HCT116 (cell line): ENCODE measurements at regions not wholly inside any gene's neighbourhood (a gene's known extent, or its start where the extent isn't known, plus 50 kb on each side); places are given as distances from the start of the nearest gene placed in this dataset.

ENCODE experiments used
- ATAC-seq: fragments of 200-7000 bp; cut with Tn5 transposase; 2 replicates; pipeline ENCODE4 v1.9.1; 2020; ENCODE audit warnings: mild to moderate bottlenecking, moderate library complexity
- BruUV-seq: library from RNA; stranded (reverse); fragments of 400-500 nt; replicated peaks from 2 replicates; lab custom pipeline; 2021; lab: Mats Ljungman, UMichigan
- CTCF ChIA-PET: fragments of 300-600 bp; sonication (Branson Sonifier 250); formaldehyde crosslinking; loops from one replicate; lab custom pipeline; 2021; ENCODE audit warnings: antibody characterized with exemption; lab: Charles Lee
- POLR2A ChIA-PET: fragments of 300-600, 350-600 bp; sonication (Branson Sonifier 250); formaldehyde crosslinking; loops from one replicate; lab custom pipeline; 2021; ENCODE audit warnings: antibody characterized with exemption; lab: Charles Lee
- RAD21 ChIA-PET, 2 experiments: fragments of 300-600 bp; sonication (Branson Sonifier 250); formaldehyde crosslinking; loops; one replicate each; lab custom pipeline; 2023; ENCODE audit warnings: low total read pairs in 2 of 2; ENCODE audit not compliant: uncharacterized antibody in 2 of 2, unreplicated experiment in 2 of 2, low non-redundant PET in 1 of 2; lab: Charles Lee
- DNase-seq: peaks from one replicate; pipeline ENCODE4 v3.0.0-alpha.2; 2010; ENCODE audit warnings: low read depth, low spot score
- H2AFZ ChIP-seq: fragments of 200-600 bp; shearing (Covaris generic), sonication (generic); 2 replicates; pipeline ENCODE4 v1.6.1; 2017; ENCODE audit warnings: low read depth, mixed run types, mixed read lengths, antibody characterized with exemption, low read length; ENCODE audit not compliant: poor library complexity, severe bottlenecking
- H3K27ac ChIP-seq: 2 replicates; pipeline ENCODE4 v1.5.1; 2012; ENCODE audit warnings: low read depth, low read length
- H3K27me3 ChIP-seq: fragments of 200-600 bp; sonication (generic); 2 replicates; pipeline ENCODE4 v1.6.1; 2016; ENCODE audit warnings: mixed run types, low read length, mixed read lengths; ENCODE audit not compliant: insufficient read depth
- H3K36me3 ChIP-seq, 2 experiments: fragments of 200-500 bp in 1 of 2; fragments of 200-600 bp in 1 of 2; sonication (Bioruptor generic) in 1 of 2; sonication (generic) in 1 of 2; 2 replicates each; pipeline versions ENCODE4 v1.5.1 to v1.6.1; 2014 to 2016; ENCODE audit warnings: low read length in 2 of 2, inconsistent platforms in 1 of 2, mixed read lengths in 1 of 2, mixed run types in 1 of 2; ENCODE audit not compliant: insufficient read depth in 2 of 2, control insufficient read depth in 1 of 2
- H3K4me1 ChIP-seq, 2 experiments: fragments of 200-600 bp in 1 of 2; sonication (generic) in 1 of 2; 2 replicates each; pipeline versions ENCODE4 v1.5.1 to v1.6.1; 2012 to 2017; ENCODE audit warnings: low read length in 2 of 2, inconsistent platforms in 1 of 2, mild to moderate bottlenecking in 1 of 2, mixed read lengths in 1 of 2, mixed run types in 1 of 2, moderate library complexity in 1 of 2; ENCODE audit not compliant: insufficient read depth in 2 of 2, control insufficient read depth in 1 of 2
- H3K4me2 ChIP-seq: fragments of 200-600 bp; sonication (generic); 2 replicates; pipeline ENCODE4 v1.6.1; 2017; ENCODE audit warnings: mixed run types, low read length, mixed read lengths
- H3K4me3 ChIP-seq, 2 experiments: fragments of 200-600 bp in 1 of 2; sonication (generic) in 1 of 2; replicated peaks in 1 of 2; 2 replicates each; pipeline ENCODE4 v1.5.1; 2011 to 2016; ENCODE audit warnings: low read length in 2 of 2, control low read depth in 1 of 2, low read depth in 1 of 2, mild to moderate bottlenecking in 1 of 2, mixed read lengths in 1 of 2, mixed run types in 1 of 2
- H3K79me2 ChIP-seq: fragments of 200-600 bp; sonication (generic); 2 replicates; pipeline ENCODE4 v1.6.1; 2017; ENCODE audit warnings: mild to moderate bottlenecking, mixed run types, low read length, moderate library complexity, mixed read lengths; ENCODE audit not compliant: insufficient read depth
- H3K9ac ChIP-seq: fragments of 200-600 bp; sonication (generic); 2 replicates; pipeline ENCODE4 v1.6.1; 2016; ENCODE audit warnings: low read length, mixed read lengths
- H3K9me2 ChIP-seq: fragments of 200-600 bp; sonication (generic), shearing (Covaris generic); 2 replicates; pipeline ENCODE4 v1.6.1; 2017; ENCODE audit warnings: mixed run types, mild to moderate bottlenecking, moderate library complexity; ENCODE audit not compliant: insufficient read depth
- H3K9me3 ChIP-seq, 2 experiments: fragments of 200-500 bp in 1 of 2; fragments of 200-600 bp in 1 of 2; sonication (Bioruptor generic) in 1 of 2; sonication (generic) in 1 of 2; 2 replicates each; pipeline ENCODE4 v1.6.1; 2014 to 2017; ENCODE audit warnings: low read length in 2 of 2, mixed read lengths in 2 of 2, inconsistent platforms in 1 of 2, low read depth in 1 of 2, mild to moderate bottlenecking in 1 of 2, mixed run types in 1 of 2, moderate library complexity in 1 of 2; ENCODE audit not compliant: control insufficient read depth in 1 of 2, insufficient read depth in 1 of 2
- H4K20me1 ChIP-seq: fragments of 200-600 bp; sonication (generic), shearing (Covaris generic); 2 replicates; pipeline ENCODE4 v1.6.1; 2017; ENCODE audit warnings: mixed run types, mild to moderate bottlenecking, moderate library complexity; ENCODE audit not compliant: insufficient read depth
- CBX3 ChIP-seq: IDR thresholded peaks from 2 replicates; pipeline ENCODE4 v1.6.1; 2012; ENCODE audit warnings: low read depth
- EZH2phosphoT487 ChIP-seq: fragments of 200-600 bp; IDR thresholded peaks from 2 replicates; pipeline ENCODE4 v1.6.1; 2018; ENCODE audit warnings: antibody characterized with exemption, borderline replicate concordance
- FOSL1 ChIP-seq: IDR thresholded peaks from 2 replicates; pipeline ENCODE4 v1.6.1; 2012; ENCODE audit warnings: low read depth
- POLR2A ChIP-seq: IDR thresholded peaks from 2 replicates; pipeline ENCODE4 v1.7.0; 2011; ENCODE audit warnings: borderline replicate concordance; ENCODE audit not compliant: insufficient read depth, insufficient read length; ENCODE audit errors: extremely low read depth
- RAD21 ChIP-seq: IDR thresholded peaks from 2 replicates; pipeline ENCODE4 v1.6.1; 2012; ENCODE audit warnings: low read depth, mild to moderate bottlenecking
- intact Hi-C: fragments of 100-400 bp; cut with micrococcal nuclease; formaldehyde crosslinking; loops from 2 replicates; pipeline ENCODE4 v1.10.0; 2022
- TF ChIP-seq, protein P1 (sequence below), 3 experiments: fragments of 200-600 bp in 1 of 3; sonication (generic) in 1 of 3; IDR thresholded peaks in 2 of 3; conservative IDR thresholded peaks in 1 of 3; 2 replicates each; pipeline ENCODE4 v1.5.1; 2012 to 2017; ENCODE audit warnings: low read depth in 2 of 3, low read length in 2 of 3, antibody characterized with exemption in 1 of 3, borderline replicate concordance in 1 of 3, control low read depth in 1 of 3, mild to moderate bottlenecking in 1 of 3, mixed read lengths in 1 of 3, mixed run types in 1 of 3, moderate library complexity in 1 of 3; ENCODE audit not compliant: insufficient read depth in 1 of 3

- TF ChIP-seq POLR2A (no peak), EZH2phosphoT487 (no peak)
These were observed 346.6 kb upstream of the KCNH7 start (continued) for GRCh38 chr2:163185160-163185559.

- Histone ChIP-seq H2AFZ (no peak overlapping the region), H3K9me3 (no peaks in the 10 kb centered on the region), H3K27ac (no peak overlapping the region), H4K20me1 (no peaks in the 10 kb centered on the region), H3K27me3 (no peaks in the 10 kb centered on the region), H3K4me2 (no peak overlapping the region), H3K79me2 (no peaks in the 10 kb centered on the region), H3K36me3 (no peaks in the 10 kb centered on the region), H3K9me2 (no peaks in the 10 kb centered on the region), H3K4me3 (no peak overlapping the region), H3K4me1 (no peaks in the 10 kb centered on the region), H3K9ac (no peak overlapping the region)
- no peak for TF ChIP-seq CBX3
- no peak for TF ChIP-seq FOSL1
- TF ChIP-seq RAD21: peak; percentile 49
- TF ChIP-seq, protein P1, sequence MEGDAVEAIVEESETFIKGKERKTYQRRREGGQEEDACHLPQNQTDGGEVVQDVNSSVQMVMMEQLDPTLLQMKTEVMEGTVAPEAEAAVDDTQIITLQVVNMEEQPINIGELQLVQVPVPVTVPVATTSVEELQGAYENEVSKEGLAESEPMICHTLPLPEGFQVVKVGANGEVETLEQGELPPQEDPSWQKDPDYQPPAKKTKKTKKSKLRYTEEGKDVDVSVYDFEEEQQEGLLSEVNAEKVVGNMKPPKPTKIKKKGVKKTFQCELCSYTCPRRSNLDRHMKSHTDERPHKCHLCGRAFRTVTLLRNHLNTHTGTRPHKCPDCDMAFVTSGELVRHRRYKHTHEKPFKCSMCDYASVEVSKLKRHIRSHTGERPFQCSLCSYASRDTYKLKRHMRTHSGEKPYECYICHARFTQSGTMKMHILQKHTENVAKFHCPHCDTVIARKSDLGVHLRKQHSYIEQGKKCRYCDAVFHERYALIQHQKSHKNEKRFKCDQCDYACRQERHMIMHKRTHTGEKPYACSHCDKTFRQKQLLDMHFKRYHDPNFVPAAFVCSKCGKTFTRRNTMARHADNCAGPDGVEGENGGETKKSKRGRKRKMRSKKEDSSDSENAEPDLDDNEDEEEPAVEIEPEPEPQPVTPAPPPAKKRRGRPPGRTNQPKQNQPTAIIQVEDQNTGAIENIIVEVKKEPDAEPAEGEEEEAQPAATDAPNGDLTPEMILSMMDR (IDR thresholded peaks at IDR 0.05 in 2 of 3, conservative IDR thresholded peaks at IDR 0.05 in 1 of 3; ENCODE audit: borderline replicate concordance in 1 of 3, insufficient read depth in 1 of 3, low read depth in 2 of 3, low read length in 2 of 3): peak; percentile 28 to 46 (median 29); a peak in 2 of 6 replicates
- RAD21 ChIA-PET: interaction anchor here (1.0 to 1.4 kb wide), 2 partner anchors 878 to 1296 kb away, joined by 3 read pairs; no protein-coding TSS in a partner anchor
- ATAC-seq (no peak), DNase-seq (no peak)
- CTCF ChIA-PET: interaction anchor here (0.6 to 4.7 kb wide), 13 partner anchors 9 to 1355 kb away, joined by 3 to 29 read pairs (median 6); no protein-coding TSS in a partner anchor
- BruUV-seq: no TSS peak
- intact Hi-C loops: loop anchor here (2.0 kb wide), 2 partner anchors 1296 to 1312 kb away; no protein-coding TSS in a partner anchor
- POLR2A ChIA-PET: no interaction called here
These were observed 344.3 kb upstream of the KCNH7 start for GRCh38 chr2:163182764-163183354.
